GM20000 (cell line): ENCODE measurements at regions not wholly inside any gene's neighbourhood (a gene's known extent, or its start where the extent isn't known, plus 50 kb on each side); places are given as distances from the start of the nearest gene placed in this dataset.
"Not testable (repeated sequence)": the region's sequence is repeated elsewhere in the genome, so short reads cannot be mapped to it uniquely, and the experiment has no call there.

Experiments used
- DNase-seq: peaks from one replicate; pipeline ENCODE4 v3.0.0; 2012; ENCODE audit warnings: low spot score
- TF ChIP-seq, protein P1 (sequence below): IDR thresholded peaks from 2 replicates; pipeline ENCODE4 v1.5.1; 2012; ENCODE audit warnings: mild to moderate bottlenecking, control low read depth; ENCODE audit errors: extremely low read depth, missing control alignments

GRCh38 chr10:124152139-124153022 lies 59.0 kb upstream of the CHST15 start:
- no peak for DNase-seq
- TF ChIP-seq, protein P1, sequence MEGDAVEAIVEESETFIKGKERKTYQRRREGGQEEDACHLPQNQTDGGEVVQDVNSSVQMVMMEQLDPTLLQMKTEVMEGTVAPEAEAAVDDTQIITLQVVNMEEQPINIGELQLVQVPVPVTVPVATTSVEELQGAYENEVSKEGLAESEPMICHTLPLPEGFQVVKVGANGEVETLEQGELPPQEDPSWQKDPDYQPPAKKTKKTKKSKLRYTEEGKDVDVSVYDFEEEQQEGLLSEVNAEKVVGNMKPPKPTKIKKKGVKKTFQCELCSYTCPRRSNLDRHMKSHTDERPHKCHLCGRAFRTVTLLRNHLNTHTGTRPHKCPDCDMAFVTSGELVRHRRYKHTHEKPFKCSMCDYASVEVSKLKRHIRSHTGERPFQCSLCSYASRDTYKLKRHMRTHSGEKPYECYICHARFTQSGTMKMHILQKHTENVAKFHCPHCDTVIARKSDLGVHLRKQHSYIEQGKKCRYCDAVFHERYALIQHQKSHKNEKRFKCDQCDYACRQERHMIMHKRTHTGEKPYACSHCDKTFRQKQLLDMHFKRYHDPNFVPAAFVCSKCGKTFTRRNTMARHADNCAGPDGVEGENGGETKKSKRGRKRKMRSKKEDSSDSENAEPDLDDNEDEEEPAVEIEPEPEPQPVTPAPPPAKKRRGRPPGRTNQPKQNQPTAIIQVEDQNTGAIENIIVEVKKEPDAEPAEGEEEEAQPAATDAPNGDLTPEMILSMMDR, result no peak

DNA sequence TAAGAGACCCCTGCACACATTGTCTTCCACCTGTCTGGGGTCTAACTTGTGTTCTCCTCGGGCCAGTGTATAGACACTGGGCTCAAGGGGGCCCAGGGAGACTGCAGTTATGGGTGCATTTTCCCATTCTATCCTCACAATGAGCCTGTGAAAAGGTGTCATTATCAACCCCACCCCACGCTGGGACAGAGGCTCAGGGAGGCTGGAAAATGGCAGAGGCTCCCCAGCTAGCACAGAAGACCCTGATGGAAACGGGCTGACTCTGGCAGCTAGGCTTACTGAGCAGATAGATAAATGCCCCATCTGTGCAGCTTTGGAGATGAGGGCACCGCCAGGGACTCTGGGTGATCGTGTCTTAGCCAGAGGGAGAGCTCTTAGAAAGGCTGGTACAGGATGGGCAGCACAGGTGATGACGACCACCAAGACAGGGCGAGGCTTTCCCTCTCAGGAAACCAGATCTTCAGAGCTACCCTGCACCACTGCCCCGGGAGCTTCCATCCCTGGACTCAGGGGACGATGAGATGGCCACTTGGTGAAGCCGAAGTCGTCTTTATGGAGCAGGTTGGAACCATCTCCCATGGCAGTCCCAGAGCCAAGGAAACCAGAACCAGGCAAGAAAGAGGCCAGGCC lies 58.2 kb upstream of the CHST15 start:
- TF ChIP-seq, protein P1, result no peak
- no peak for DNase-seq

DNA sequence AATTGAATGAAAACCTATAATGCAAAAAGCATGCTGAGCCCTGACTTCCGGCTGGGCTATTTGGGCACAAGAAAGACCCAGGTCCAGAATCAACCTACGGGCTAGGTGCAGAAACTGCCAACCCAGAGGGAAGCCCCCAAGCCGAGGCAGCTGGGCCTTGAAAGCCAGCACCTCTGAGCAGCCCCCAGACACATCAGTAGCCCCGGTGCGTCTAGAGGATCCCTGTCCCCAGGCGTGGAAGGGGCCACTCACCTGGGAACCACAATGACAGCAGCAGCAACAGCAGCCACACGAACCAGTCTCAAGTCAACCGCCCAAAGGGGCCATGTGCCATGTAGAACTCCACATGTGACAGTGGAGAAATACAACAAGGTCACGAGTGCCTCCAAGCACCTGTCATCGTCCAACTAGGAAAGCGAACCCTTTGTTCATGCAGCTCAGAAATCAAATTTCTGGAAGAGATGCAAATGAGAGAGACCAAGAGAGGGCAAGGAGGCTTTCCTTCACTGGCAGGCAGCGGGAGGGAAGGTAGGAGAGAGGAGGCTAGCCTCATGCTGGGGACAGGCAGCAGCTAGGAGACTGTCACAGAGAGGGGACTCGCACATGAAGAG lies 57.5 kb upstream of the CHST15 start:
- TF ChIP-seq, protein P1, result no peak
- DNase-seq, result no peak

GRCh38 chr10:124150189-124150806 lies 56.9 kb upstream of the CHST15 start:
- DNase-seq, result no peak
- TF ChIP-seq, protein P1, result no peak

DNA sequence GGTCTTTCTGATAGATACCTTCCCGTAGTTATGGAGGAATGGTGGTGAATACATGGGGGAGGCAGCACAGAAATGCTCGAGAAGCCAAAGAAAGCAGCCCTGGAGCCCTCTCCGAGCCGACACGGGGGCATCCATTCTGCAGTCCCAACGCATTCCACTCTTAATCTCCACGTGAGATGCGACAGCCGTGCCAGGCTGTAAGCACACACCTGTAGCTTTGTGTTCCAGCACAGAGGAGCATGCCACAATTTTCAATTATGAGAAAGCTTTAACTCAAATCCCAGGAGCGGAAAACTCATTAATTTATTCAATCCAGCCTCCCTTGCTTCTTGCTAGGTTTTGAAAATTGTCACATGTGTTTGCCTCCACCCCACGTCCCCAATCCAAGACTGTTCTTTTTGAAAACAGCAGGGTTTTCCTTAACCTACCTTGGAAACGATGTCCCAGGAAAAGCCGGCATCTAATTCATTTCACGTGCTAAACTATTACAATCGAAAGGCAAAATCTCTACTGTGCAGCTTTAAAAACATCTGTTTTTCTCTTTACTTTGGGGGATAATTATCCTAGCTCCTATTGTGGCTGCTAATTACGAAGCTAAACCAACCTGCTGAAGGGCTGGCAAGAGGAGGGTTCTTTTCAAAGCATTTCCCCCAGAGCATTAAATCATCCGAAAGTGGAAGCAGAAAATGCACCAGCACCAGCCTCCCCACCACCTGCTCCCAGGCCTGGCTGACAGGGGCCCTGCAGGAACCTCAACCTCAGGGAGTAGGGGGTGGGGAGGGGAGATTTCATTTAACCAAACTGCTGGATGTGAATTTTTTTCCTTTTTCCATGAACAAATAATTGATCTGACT lies 56.0 kb upstream of the CHST15 start:
- DNase-seq, result no peak
- TF ChIP-seq, protein P1, result no peak

GRCh38 chr10:124148509-124149188 lies 55.3 kb upstream of the CHST15 start:
- DNase-seq, result not testable (repeated sequence)

GRCh38 chr10:124146483-124146882 lies 53.1 kb upstream of the CHST15 start:
- TF ChIP-seq, protein P1, result no peak
- no peak for DNase-seq
